ENCODE measurements at regions not wholly inside any gene's neighbourhood (a gene's known extent, or its start where the extent isn't known, plus 50 kb on each side); places are given as distances from the start of the nearest gene placed in this dataset.

DNA sequence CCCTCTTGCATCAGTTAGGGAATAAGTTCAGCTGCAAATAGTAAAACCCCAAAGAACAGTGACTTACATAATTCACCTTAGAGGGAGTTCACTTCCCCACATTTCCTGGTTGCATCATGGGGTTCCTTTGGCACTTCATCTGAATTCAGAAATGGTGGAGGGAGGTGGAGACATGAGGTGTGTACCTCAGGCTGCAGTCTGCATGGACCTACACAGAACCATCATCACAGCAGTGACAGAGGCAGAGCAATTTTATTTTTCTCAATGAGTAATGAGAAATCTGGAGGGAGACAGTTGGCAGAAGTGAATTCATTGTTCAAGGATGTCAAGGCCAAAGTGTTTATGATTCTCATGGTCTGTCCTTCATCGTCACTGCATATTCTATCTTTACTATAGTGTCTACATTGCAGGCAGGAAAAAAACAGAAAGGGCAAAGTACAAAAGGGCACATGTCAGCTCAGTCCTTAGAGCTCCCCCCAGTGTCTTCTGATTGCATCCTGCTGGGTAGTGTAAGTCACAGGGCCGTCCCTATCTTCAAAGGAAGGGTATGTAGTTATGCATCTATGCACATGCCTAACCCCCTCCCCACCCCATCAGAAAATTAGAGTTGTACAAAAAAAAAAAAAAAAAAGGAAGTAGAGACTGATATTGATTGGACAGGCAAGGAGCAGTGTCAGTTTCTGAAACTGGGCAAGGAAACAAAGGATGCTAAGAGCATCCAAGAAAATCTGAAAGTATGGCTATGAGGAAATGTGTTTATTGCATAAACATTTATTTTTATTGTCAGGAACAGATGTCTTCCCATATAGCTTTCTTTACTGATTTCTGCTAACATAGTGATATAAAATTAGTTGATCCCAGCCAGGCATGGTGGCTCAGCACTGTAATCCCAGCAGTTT lies 132.7 kb upstream of the APC start:
- TF ChIP-seq CTCF (IDR thresholded peaks at IDR 0.05) (no peak), ATF1 (CRISPR knock-in tag; IDR thresholded peaks at IDR 0.05) (no peak)

Data from WTC11 (cell line).